Right renal pelvis (tissue), 4 donors: ENCODE measurements at regions not wholly inside any gene's neighbourhood (a gene's known extent, or its start where the extent isn't known, plus 50 kb on each side); places are given as distances from the start of the nearest gene placed in this dataset.

Experiments
- DNase-seq, 4 donors: peaks; one replicate each; pipeline ENCODE4 v3.0.0-alpha.2; 2013; ENCODE audit warnings: low read depth in 4 of 4, low spot score in 3 of 4, missing footprints in 1 of 4

DNA sequence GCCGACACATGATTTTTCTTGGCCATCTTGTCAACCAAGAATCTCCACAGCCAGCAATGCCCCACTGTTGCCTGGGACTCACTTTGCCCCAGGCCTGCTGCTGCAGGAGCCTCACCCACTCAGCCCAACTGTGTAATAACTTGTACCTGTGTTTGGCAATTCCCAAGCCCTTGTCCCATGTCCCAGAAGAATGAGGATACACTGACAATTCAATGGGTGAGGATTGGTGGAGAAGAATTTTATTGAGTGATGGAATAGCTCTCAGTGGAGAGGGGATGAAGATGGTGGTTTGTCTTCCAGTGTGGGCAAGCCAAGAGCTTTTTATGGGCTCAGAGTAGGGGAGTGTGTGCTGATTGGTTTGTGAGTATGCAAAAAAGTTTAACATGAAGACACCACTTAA lies 861.9 kb downstream of the TFAP2A start:
- DNase-seq, result no peak

- no peak for DNase-seq
These were observed 871.2 kb downstream of the TFAP2A start for GRCh38 chr6:9543649-9544048.

GRCh38 chr6:9540534-9541126 lies 874.2 kb downstream of the TFAP2A start:
- DNase-seq, result peak in 3 of 4 donors; percentile 23 to 42 (median 37)

DNA sequence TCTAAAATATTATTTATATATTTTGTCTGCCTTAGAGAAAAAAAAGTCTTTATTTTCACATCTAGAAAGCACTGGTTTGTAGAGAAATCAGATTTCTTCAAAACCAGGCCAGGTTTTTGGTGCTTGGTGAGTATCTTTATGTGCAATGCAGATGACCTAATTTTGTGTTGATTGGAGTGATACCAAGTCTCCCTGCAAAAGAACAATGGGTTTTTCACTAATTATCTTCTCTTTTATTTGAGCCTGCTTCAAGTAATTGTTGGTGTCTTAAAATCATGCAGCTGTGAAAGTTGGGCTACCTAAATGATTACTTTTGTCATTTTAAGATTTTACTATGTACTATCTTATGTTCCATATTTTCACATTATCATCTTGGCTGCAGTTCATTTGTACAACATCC lies 874.7 kb downstream of the TFAP2A start:
- DNase-seq, result no peak

DNA sequence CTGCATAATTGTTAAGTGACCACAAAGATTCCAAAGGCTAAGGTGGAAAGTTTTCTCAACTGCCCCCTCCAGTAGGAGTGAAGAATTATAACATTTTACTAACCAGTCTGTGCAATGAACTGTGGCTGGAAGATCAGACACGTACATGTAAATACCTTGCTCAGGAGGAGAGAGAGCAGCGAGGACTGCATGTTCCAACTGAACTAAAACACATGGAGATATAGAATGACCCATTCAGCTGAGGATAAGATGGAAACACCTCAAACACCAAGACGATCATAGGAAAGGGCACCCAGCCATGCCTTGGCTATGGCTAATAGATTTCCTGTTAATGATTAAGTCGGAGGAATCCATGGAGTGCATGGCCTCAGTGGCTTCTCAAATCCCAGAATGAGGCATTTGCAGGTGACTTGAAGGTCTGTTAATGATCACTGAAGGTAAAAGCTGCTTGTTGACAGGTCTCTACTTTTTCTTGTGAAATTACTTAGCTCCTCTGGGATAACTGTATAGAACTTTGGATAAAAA lies 875.6 kb downstream of the TFAP2A start:
- DNase-seq, result peak; percentile 29 to 73 (median 50)

GRCh38 chr6:9537381-9537780 lies 877.5 kb downstream of the TFAP2A start:
- no peak for DNase-seq

GRCh38 chr6:9535106-9535505 lies 879.8 kb downstream of the TFAP2A start:
- no peak for DNase-seq

DNA sequence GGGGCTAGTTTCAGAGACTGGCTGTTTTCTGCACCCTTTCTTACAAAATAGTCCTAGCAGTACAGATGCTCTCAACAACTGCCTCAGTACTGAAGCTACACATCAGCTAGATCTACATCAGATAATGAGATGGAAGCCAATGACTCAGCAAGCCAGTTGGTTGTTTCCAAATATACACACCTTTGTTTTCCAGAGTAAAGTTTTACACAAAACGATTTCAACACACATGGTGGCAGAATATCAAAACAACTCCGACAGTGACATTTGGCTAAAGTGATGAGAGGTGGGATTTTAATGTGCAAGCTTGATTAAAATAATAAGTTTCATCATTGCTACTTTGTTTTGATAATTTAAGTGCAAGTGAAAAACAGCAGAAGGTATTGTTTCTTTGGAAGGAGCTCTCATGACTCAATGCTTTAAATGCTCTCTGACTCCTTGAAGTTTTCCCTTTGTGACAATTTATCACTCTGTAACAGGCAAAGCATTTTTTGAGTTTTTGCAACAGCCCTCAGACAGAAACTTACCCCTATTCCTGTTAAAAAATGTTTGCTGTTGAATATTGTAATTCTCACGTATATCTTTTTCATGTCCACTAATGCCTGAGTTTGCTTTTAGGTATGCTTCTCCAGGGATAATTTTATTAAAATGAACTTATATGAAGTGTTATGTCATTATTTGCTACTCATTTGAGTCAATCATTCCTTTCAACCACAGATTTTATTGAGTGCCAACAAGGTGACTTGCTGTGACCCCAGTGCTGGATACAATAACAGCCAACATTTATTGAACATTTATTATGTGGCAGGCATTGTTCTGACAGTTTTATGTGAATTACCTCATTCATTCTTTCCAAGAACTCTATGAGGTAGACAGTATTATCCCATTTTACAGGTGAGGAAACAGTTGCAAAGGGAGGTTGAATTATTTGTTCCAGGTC lies 882.0 kb downstream of the TFAP2A start:
- no peak for DNase-seq

DNA sequence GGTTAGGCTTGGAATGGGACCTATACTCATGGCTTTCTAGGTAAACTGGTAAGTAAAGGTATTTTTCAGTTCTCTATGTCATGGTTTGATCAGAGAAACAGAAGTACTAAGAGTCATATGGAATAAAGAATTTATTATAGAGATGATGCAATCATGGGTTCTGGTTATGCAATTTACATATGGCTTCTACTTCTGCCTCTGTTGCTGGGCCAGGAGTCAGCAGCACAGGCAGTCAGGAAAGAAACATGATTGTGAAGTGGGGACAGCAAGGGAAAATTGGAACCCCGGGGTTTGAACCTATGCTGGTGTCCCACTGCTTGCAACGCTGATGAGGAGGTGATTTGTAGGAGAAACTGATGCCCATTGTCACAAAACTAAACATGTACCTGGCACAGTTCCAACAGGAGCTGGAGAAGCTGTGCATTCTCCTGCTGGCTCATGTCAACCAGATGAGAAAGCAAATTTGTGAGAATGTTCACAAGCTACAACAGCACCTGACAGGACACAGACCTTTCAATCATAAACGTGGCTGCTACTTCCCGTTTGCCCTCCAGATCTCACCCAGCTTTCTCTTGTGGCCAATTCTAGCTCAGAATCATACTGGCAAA lies 887.1 kb downstream of the TFAP2A start:
- no peak for DNase-seq

DNA sequence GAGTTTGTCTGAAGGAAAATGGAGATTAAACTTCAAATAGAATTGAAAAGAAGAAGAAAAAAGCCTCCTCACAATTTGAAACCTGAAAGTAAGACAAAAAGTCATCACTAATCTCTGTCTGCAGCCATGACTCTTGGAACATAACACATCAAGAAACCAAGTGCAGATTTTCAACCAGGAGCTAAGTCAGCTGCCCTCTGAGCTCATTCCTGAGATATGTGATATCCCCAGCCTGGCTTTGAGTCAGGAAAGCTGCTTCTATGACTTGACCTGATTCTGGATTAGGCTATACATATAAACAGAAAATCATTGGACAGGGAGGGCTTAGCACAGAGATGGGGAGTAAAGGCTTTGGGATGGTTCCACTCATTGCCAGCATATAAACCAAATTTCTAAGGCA lies 891.4 kb downstream of the TFAP2A start:
- DNase-seq, result no peak

GRCh38 chr6:9522101-9522500 lies 892.8 kb downstream of the TFAP2A start:
- no peak for DNase-seq

DNA sequence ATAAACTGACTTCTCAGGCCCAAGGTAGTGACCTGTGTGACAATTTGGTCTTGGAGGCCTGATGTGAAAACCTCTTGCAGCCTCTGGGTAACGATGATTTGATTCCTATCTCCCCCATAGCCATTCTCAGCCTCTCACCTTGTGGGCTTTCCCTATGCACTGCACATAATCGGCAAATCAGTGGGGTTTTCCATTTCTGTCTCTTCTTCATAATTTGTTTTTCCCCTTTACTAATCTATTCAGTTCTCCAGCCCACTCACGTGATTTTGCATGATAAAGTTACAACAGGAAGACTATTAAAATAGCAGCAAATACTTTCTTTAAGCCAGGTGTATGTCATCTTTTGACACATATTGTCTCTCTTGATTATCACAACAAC lies 893.7 kb downstream of the TFAP2A start:
- DNase-seq, result no peak

- DNase-seq, result no peak
These were observed 894.3 kb downstream of the TFAP2A start for GRCh38 chr6:9520417-9521151.

- no peak for DNase-seq
These were observed 896.4 kb downstream of the TFAP2A start for GRCh38 chr6:9518431-9518830.

- DNase-seq, result no peak
These were observed 897.1 kb downstream of the TFAP2A start for GRCh38 chr6:9517806-9518205.

GRCh38 chr6:9515633-9516606 lies 899.0 kb downstream of the TFAP2A start:
- DNase-seq, result peak in 1 of 4 donors; percentile 5

DNA sequence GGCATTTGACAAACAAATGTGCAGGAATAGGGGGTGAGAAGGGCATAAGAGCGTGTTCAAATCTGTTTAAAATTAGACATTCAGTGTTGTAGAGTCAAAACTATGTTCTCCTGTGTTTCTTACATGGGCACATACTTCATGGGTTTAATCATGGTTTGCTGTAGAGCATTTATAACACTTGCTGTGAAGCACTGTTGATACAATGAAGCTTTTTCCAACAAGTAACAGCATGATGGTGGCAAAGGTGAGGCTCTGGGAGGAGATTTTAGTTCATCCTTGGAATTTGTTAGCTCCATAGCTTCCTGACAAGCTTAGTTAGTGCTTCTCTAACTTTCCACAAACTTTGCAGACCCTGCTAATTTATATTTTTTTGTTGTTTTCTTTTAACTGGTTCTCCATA lies 900.7 kb downstream of the TFAP2A start:
- DNase-seq, result no peak

- no peak for DNase-seq
These were observed 903.7 kb downstream of the TFAP2A start for GRCh38 chr6:9511157-9511556.

DNA sequence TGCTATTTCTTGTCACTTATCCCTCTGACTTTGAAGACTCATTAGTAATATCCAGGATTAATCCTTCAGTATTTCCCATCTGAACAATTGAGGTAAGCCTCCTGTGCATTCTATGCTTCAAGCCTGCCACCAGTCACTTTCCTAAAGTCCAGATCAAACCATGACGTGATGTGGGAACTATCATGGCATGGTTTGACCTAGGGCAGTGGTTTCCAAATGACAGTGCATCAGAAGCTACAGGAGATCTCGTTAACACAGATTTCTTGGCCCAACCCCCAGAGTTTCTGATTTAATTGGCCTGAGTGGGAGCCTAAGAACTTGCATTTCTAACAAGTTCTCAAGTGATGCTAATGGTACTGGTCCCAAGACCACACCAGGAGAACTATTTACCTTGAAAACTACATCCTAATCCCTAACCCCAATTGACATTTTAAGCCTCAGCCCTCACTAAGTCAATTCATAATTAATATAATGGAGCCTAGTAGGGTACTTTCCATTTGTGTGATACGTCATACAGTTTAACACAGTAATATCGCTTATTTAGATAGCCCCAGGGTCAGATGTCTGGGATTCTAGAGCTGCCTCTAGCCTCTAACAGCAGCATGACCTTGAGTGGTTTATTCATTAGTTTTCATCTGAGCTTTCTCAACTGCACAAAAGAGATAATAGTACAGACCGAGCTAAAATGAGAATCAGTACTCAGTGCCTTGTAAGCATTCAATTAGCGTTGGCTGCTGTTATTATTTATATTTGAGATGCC lies 907.6 kb downstream of the TFAP2A start:
- DNase-seq, result no peak
